ENCODE measurements at regions not wholly inside any gene's neighbourhood (a gene's known extent, or its start where the extent isn't known, plus 50 kb on each side); places are given as distances from the start of the nearest gene placed in this dataset.

DNA sequence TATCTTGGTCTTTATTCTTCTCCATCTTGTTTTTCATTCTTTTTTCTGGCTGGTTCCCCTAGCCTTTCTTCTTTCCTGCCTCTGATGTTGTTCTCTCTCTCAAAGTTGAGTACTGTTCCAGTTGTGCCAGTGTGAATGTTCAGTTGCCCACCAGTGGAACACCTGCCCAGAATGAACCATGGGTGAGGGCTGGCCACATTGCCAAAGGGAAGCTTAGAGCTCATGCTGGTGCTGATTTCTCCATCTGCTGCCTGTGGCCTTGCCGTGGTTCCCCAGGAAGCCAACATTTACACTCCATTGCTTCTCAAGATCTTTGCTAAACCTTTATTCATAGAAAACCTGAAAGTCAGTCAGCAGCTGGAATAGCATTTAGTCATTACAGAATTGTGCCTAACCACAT lies 99.1 kb upstream of the MC2R start:
- TF ChIP-seq CTCF (conservative IDR thresholded peaks at IDR 0.05) (no peak), ZFX (IDR thresholded peaks at IDR 0.05) (no peak)
